Pancreas (tissue), 10 donors: ENCODE measurements at regions not wholly inside any gene's neighbourhood (a gene's known extent, or its start where the extent isn't known, plus 50 kb on each side); places are given as distances from the start of the nearest gene placed in this dataset.

Source experiments
- ATAC-seq, 4 donors: fragments of 200-7000 bp; cut with Tn5 transposase; one replicate each; pipeline versions ENCODE4 v1.8.0 to v1.9.1; 2020; ENCODE audit warnings: mild to moderate bottlenecking in 4 of 4, moderate library complexity in 4 of 4
- DNase-seq, 6 donors: peaks; one replicate each; pipeline ENCODE4 v3.0.0-alpha.2; 2020
- FAIRE-seq: peaks from 2 replicates; lab custom pipeline; 2012; peaks lifted over from hg19 to GRCh38; lab: Jason Lieb, UNC
- H3K27ac ChIP-seq, 4 donors: fragments of 200-600 bp; sonication (generic); 1 replicate in 3 of 4; 2 replicates in 1 of 4; pipeline versions ENCODE4 v1.5.0 to v1.8.0; 2020
- H3K27me3 ChIP-seq, 4 donors: fragments of 200-600 bp; one replicate each; pipeline ENCODE4 v1.8.0; 2021
- H3K36me3 ChIP-seq, 3 donors: fragments of 200-600 bp; sonication (generic) in 1 of 3; one replicate each; pipeline versions ENCODE4 v1.5.0 to v1.8.0; 2020 to 2021
- H3K4me1 ChIP-seq, 3 donors: fragments of 200-600 bp; one replicate each; pipeline ENCODE4 v1.8.0; 2021
- H3K4me3 ChIP-seq, 4 donors: fragments of 200-600 bp; sonication (generic) in 2 of 4; one replicate each; pipeline versions ENCODE4 v1.5.0 to v1.8.0; 2020 to 2021
- H3K9me3 ChIP-seq, 4 donors: fragments of 200-600 bp; one replicate each; pipeline ENCODE4 v1.8.0; 2021
- CTCF ChIP-seq, 4 donors: fragments of 200-600 bp; sonication (generic) in 3 of 4; IDR thresholded peaks; one replicate each; pipeline versions ENCODE4 v1.5.0 to v1.8.0; 2021; ENCODE audit warnings: antibody characterized with exemption in 4 of 4
- WGBS, 2 donors: extraction: QIAGEN DNeasy Blood & Tissue Kit; methylation state at CpG; one replicate each; pipeline ENCODE4 v1.1.7; 2013; 5-methylcytosine and 5-hydroxymethylcytosine counted together
- intact Hi-C, 3 donors: fragments of 100-400 bp; cut with DNase I; formaldehyde crosslinking; loops; one replicate each; pipeline versions ENCODE4 v1.11.1 to v1.14.2; 2022
- donor health status: healthy with polysubstance abuse.
- donor health status: DM: no; HTN: no; CAD: no; lungs with moderate emphysema.
- donor health status: DM: no; HTN: no; CAD: no.
- donor health status: control.
- donor health status: control.
- donor health status: Bipolar disorder and iron deficiency.
- donor health status: DM: yes; HTN: yes; CAD: no.
- donor health status: DM: no; HTN: no; CAD: no.
- donor health status: DM: no; HTN: no; CAD: no.
- donor health status: DM: yes; HTN: yes; CAD: no.

GRCh38 chr12:28974883-28975282, 174.2 kb upstream of the FAR2 start:
- 91 to 94% methylated on average over 1 of the region's 1 CpG for WGBS, 2 donors
- FAIRE-seq = no peak

GRCh38 chr12:28975564-28976340, 173.3 kb upstream of the FAR2 start:
- WGBS, 2 donors = 28 to 32% methylated on average over 3 of the region's 3 CpGs
- DNase-seq = no peak

More at GRCh38 chr12:28974883-28975282, 174.2 kb upstream of the FAR2 start:
- no peak overlapping the region for H3K27ac ChIP-seq
- DNase-seq = no peak
- intact Hi-C loops = no loop called here
- no peaks in the 10 kb centered on the region for H3K9me3 ChIP-seq
- H3K36me3 ChIP-seq = no peaks in the 10 kb centered on the region
- no peak overlapping the region for H3K4me3 ChIP-seq
- H3K4me1 ChIP-seq = no peaks in the 10 kb centered on the region
- no peak for ATAC-seq
- TF ChIP-seq CTCF (IDR thresholded peaks at IDR 0.05) = no peak
- H3K27me3 ChIP-seq = no peaks in the 10 kb centered on the region

GRCh38 chr12:28980436-28980835, 168.6 kb upstream of the FAR2 start:
- intact Hi-C loops = no loop called here
- 75% methylated on average over 4 of the region's 4 CpGs for WGBS, 2 donors
- Histone ChIP-seq H3K4me3 (no peak overlapping the region), H3K27me3 (no peaks in the 10 kb centered on the region), H3K9me3 (no peaks in the 10 kb centered on the region), H3K36me3 (no peaks in the 10 kb centered on the region), H3K27ac (no peak overlapping the region), H3K4me1 (no peaks in the 10 kb centered on the region)
- ATAC-seq = no peak
- no peak for FAIRE-seq
- TF ChIP-seq CTCF (IDR thresholded peaks at IDR 0.05) = no peak
- DNase-seq = no peak

More at GRCh38 chr12:28975564-28976340, 173.3 kb upstream of the FAR2 start:
- Histone ChIP-seq H3K9me3 (no peaks in the 10 kb centered on the region), H3K27me3 (no peaks in the 10 kb centered on the region), H3K4me3 (no peak overlapping the region), H3K36me3 (no peaks in the 10 kb centered on the region), H3K4me1 (no peaks in the 10 kb centered on the region), H3K27ac (no peak overlapping the region)
- no peak for ATAC-seq
- FAIRE-seq = no peak
- TF ChIP-seq CTCF (IDR thresholded peaks at IDR 0.05) = no peak
- intact Hi-C loops = no loop called here

GRCh38 chr12:28987538-28988324, 161.3 kb upstream of the FAR2 start:
- ATAC-seq = peak in 3 of 4 donors; percentile 17 to 74 (median 72)

More at GRCh38 chr12:28987538-28988324, 161.3 kb upstream of the FAR2 start:
- Histone ChIP-seq H3K4me1 (no peaks in the 10 kb centered on the region), H3K27ac (no peak overlapping the region), H3K4me3 (no peak overlapping the region), H3K36me3 (no peaks in the 10 kb centered on the region), H3K9me3 (no peaks in the 10 kb centered on the region), H3K27me3 (no peaks in the 10 kb centered on the region)
- DNase-seq = no peak
- WGBS, 2 donors = 42 to 50% methylated on average over 5 of the region's 5 CpGs
- no peak for TF ChIP-seq CTCF (IDR thresholded peaks at IDR 0.05)
- no peak for FAIRE-seq
- intact Hi-C loops = no loop called here
